CD4-positive, alpha-beta T cell treated with Interleukin-6 for 4 hours (primary cell): ENCODE measurements at regions not wholly inside any gene's neighbourhood (a gene's known extent, or its start where the extent isn't known, plus 50 kb on each side); places are given as distances from the start of the nearest gene placed in this dataset.

ENCODE experiments used
- DNase-seq: peaks from one replicate; pipeline ENCODE4 v3.0.0-alpha.2; 2020; ENCODE audit warnings: mixed read lengths

DNA sequence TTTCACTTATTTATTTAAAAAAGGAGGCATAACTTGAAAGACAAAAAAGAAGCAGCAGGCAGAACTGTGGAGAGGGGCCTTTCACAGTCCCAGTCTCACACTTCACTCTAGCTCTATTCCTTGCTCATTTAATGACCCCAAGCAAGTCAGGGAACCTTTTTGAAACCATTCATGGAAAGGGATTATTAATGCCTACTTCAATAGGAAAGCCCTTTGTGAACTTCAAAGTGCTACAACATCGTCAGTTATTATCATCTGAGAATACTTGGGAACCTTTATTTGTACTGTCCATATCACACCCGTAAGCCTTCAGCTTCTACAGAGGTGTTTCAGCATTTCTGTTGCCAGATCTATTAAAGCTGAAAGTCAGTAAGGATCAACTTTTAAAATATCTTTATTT is 320.2 kb downstream of the TMEM161B start:
- DNase-seq: no peak

GRCh38 chr5:87946271-87946670 is 322.4 kb downstream of the TMEM161B start:
- DNase-seq: no peak

DNA sequence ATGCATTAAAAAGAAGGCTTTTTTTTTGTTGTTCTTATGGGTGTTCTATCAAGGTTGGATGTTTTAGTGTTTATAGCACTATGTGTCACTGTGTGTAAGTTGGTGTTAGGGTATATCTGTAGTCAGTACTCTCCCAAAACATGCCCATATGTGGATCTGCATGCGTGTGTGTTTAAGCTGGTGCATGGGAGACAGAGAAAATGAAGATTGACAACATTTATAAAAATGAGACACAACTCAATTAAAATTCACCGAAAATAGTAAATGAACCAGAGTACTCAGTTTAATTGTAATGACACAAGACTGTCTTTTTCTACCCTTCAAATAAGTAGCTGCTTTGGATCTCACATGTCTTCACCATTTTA is 323.4 kb downstream of the TMEM161B start:
- DNase-seq: no peak

- no peak for DNase-seq
These were observed 323.9 kb downstream of the TMEM161B start for GRCh38 chr5:87944553-87945285.

- DNase-seq: no peak
These were observed 327.9 kb downstream of the TMEM161B start for GRCh38 chr5:87940775-87941174.

DNA sequence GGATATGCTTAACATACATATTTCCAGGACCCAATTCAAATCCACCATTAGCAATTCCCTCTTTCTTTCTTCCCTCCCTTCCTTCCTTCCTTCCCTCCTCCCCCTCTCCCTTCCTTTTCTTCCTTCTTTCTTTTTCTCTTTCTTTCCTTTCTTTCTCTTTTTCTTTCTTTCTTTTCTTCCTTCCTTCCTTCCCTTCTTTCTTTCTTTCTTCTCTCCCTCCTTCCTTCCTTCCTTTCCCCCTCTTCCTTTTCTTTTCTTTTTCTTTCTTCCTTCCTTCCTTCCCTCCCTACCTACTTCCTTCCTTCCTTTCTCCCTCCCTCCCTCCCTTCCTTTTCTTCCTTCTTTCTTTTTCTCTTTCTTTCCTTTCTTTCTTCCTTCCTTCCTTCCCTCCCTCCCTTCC is 332.0 kb downstream of the TMEM161B start:
- DNase-seq: no peak

DNA sequence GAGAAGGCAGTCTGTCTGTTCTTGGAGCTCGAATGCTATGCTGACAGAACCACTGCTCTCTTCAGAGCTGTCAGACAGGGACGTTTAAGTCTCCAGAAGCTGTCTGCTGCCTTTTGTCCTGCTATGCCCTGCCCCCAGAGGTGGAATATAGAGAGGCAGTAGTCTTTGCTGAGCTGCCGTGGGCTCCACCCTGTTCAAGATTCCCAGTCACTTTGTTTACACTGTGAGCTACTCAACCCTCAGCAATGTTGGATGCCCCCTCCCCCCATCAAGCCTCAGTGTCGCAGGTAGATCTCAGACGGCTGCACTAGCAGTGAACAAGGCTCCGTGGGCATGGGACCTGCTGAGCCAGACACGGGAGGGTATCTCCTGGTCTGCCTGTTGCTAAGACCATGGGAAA is 344.2 kb downstream of the TMEM161B start:
- DNase-seq: no peak

DNA sequence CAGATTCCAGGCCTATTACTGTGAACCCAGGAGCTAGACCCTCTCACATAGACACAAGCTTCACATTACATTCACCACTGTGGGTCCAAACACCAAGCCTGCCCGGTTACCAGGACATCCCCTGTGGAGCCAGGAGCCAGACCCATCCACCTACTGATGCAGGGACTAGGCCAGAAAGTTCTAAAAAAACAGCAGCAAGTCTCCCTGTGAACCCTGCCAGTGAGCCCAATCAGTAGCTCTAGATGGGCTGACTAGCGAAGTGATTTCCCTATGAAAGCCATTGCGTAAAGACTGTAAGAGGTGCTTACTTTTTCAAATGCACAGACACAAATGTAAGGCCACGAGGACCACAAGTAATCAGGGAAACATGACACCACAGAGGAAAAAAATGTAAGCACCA is 352.3 kb downstream of the TMEM161B start:
- DNase-seq: no peak

DNA sequence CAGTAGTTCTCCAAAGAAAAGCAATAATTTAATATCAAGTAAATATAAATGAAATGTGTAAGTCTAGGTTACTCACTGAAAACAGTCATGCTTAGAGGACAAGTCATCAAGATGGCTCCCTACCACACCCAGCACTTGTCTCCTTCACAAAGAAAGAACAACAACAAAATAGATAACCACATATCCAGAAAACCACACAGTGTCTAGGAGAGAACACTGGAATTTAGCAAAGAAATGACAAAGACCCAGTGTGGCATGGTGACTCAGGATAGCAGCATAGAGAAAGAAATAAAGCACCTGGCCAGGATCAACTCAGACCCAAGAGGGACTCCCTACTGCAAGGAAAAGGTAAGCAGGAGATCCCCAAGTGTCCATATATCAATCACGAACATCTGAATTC is 356.2 kb downstream of the TMEM161B start:
- no peak for DNase-seq

- no peak for DNase-seq
These were observed 359.3 kb downstream of the TMEM161B start for GRCh38 chr5:87909382-87909781.

DNA sequence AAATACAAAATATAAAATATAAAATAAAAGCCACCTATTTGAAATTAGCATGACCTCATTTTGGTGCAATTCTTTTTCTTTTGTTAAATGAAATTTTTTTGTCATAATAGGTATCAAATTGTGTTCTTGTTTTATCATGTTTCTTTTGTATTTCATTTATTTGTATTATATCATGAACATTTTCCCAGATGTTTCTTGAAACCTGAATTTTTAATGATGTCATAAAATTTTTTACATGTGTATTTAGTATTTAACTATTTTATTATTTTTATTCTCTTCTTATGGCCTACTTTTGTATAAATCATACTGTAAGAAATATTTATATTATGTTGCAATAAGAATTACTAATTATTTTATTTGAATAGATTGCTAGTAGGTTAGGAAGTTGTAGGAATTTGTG is 361.7 kb downstream of the TMEM161B start:
- no peak for DNase-seq

DNA sequence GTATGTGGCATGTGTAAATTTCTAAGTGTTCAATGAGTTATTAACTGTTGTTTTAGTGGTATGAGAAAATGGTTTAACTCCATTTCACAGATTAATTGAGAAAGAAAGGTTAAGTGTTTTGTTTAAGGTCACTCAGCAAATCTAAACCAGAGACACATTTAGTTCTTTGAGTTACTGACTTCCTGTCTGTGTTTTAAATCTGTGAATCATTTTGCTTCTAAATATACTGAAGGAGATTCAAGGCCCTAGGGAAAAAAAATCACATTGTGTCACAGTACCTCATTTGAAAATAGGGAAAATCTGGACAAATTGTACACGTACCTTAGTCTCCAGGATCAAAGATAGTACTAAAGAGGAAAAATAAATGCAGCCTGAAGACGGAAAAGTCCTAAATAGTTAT is 368.2 kb downstream of the TMEM161B start:
- no peak for DNase-seq

- DNase-seq: no peak
These were observed 368.9 kb downstream of the TMEM161B start for GRCh38 chr5:87899721-87900131.

- DNase-seq: no peak
These were observed 369.4 kb downstream of the TMEM161B start for GRCh38 chr5:87899208-87899661.

DNA sequence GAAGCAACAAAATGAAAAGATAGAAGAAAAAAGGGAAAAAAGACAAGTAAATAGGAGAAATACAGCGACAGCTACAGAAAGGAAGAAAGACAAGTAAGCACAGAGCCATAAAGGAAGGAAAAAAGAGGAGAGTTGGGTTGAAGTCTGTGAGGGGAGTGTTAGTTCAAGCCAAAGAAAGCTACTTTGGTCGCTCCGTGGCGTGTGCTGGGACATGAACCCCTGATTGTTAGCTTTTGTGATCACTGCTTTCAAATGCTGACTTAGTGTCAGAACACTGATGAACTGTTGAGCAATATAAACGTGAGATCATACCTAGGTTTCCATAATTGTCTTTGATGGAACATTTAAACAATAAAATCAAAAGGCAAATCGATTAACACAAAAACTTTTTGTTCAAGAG is 370.1 kb downstream of the TMEM161B start:
- DNase-seq: no peak

DNA sequence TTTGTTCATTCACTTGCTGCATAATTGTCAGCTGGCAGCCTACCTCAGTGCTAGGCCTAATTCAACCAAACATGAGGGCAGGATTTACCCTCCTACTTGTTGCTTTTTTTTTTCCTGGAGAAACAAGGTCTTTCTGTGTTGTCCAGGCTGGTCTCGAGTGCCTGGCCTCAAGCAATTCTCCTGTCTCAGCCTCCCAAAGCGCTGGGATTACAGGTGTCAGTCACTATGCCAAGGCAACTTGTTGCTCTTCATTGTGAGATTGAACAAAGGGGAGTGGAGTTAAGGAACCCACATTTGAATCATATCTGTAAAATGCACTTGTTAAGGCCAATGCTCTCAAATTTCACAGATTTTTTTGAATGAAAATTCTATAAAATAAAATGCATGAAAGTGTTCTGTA is 380.5 kb downstream of the TMEM161B start:
- no peak for DNase-seq

DNA sequence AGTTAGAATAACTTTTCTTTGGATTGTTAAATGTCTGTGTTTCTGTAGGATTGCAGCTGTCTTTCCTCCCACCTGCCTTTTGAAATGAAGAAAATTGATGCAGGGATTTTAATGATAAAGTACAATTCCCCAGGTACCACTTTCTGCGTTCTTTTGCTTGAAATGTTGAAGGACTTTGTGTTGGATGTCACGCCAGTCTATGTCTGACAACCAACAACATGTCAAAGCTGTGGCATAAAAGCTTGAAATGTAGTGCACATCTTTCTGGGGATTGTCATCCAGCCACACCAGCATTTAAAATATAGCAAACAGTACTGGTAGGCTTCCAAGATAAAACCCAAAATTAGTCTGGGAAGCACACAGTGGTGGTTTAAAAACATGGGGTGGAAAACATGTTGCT is 381.4 kb downstream of the TMEM161B start:
- DNase-seq: no peak

DNA sequence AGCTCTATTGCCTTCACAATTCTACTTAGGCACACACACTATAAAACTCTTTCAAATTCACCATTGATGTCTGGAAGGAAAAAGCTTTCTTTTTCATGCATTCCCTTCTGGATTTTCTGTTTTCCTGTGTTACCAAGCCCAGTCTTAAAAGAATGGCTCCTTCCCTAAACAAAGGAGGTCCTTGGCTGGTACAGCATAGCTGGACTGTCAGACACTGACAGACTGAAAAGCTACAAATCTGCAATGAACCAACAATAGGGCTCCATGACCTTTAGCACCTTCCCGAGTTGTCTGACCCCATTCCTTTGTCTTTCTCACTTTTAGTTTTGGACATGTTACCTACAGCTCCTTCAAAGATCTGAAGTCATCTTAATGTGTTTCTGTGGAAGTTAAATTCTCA is 382.5 kb downstream of the TMEM161B start:
- no peak for DNase-seq

GRCh38 chr5:87885758-87886157 is 382.9 kb downstream of the TMEM161B start:
- no peak for DNase-seq

GRCh38 chr5:87877495-87877894 is 391.1 kb downstream of the TMEM161B start:
- no peak for DNase-seq

GRCh38 chr5:87877023-87877422 is 391.6 kb downstream of the TMEM161B start:
- no peak for DNase-seq

GRCh38 chr5:87876616-87877015 is 392.0 kb downstream of the TMEM161B start:
- DNase-seq: no peak

DNA sequence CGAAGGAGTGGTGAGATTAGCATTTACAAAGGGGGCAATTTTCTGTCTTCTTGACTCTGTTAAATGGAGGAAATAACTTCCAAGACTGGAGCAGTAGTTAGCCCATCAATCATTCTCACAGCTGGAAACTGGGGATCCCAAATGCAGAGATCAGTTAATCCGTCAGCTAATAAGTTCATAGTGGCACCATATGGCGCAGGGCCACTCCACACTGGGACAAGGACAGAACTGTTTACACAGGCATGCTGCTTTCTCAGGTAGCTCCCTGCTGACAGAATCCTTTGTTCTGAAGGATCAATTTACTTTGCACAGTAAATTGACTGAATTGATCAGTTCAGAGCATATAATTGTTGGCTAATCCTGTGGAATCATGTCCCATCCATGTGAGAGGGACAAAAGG is 395.7 kb downstream of the TMEM161B start:
- no peak for DNase-seq

GRCh38 chr5:87868792-87869191 is 399.9 kb downstream of the TMEM161B start:
- no peak for DNase-seq

GRCh38 chr5:87867281-87867680 is 401.4 kb downstream of the TMEM161B start:
- no peak for DNase-seq
